ENCODE measurements at regions not wholly inside any gene's neighbourhood (a gene's known extent, or its start where the extent isn't known, plus 50 kb on each side); places are given as distances from the start of the nearest gene placed in this dataset.

DNA sequence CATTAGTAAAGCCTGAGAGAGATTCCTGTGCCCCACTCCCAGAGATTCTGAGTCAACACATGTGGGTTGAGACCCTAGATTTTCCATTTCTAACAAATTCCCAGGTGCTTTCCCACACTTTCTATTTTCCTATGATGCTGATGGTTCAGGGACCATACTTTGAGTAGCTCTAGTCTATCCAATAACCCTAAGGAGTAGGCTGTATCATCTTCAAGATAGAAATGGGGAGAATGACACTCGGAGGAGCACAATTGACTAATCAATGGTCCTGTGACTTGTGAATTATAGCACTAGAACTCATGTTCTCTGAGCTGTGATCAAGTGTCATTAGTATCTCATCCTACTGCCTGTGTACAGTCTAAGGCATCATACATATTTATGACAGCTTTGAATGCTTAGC, 232.9 kb upstream of the B3GALT2 start:
- H3K36me3 ChIP-seq (ENCODE audit: control insufficient read depth, insufficient read depth, low read length), result no peaks in the 10 kb centered on the region
- H3K27me3 ChIP-seq (ENCODE audit: control insufficient read depth, insufficient read depth, low read length), result no peaks in the 10 kb centered on the region
- DNase-seq (ENCODE audit: low read depth) (no peak), FAIRE-seq (no peak)
- H3K4me3 ChIP-seq (ENCODE audit: low read depth, low read length), result no peak overlapping the region
- TF ChIP-seq, protein P1, sequence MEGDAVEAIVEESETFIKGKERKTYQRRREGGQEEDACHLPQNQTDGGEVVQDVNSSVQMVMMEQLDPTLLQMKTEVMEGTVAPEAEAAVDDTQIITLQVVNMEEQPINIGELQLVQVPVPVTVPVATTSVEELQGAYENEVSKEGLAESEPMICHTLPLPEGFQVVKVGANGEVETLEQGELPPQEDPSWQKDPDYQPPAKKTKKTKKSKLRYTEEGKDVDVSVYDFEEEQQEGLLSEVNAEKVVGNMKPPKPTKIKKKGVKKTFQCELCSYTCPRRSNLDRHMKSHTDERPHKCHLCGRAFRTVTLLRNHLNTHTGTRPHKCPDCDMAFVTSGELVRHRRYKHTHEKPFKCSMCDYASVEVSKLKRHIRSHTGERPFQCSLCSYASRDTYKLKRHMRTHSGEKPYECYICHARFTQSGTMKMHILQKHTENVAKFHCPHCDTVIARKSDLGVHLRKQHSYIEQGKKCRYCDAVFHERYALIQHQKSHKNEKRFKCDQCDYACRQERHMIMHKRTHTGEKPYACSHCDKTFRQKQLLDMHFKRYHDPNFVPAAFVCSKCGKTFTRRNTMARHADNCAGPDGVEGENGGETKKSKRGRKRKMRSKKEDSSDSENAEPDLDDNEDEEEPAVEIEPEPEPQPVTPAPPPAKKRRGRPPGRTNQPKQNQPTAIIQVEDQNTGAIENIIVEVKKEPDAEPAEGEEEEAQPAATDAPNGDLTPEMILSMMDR (IDR thresholded peaks at IDR 0.05; ENCODE audit: insufficient read depth, low read length, severe bottlenecking), result no peak

- Histone ChIP-seq H3K36me3 (ENCODE audit: control insufficient read depth, insufficient read depth, low read length) (no peaks in the 10 kb centered on the region), H3K4me3 (ENCODE audit: low read depth, low read length) (no peak overlapping the region), H3K27me3 (ENCODE audit: control insufficient read depth, insufficient read depth, low read length) (no peaks in the 10 kb centered on the region)
- FAIRE-seq (no peak), DNase-seq (ENCODE audit: low read depth) (no peak)
- TF ChIP-seq, protein P1 (IDR thresholded peaks at IDR 0.05; ENCODE audit: insufficient read depth, low read length, severe bottlenecking), result no peak
Measured at GRCh38 chr1:193418745-193419058, 232.3 kb upstream of the B3GALT2 start.

GRCh38 chr1:193417945-193418744, 231.7 kb upstream of the B3GALT2 start:
- no peak overlapping the region for H3K4me3 ChIP-seq (ENCODE audit: low read depth, low read length)
- no peaks in the 10 kb centered on the region for H3K36me3 ChIP-seq (ENCODE audit: control insufficient read depth, insufficient read depth, low read length)
- DNase-seq (ENCODE audit: low read depth), result peak; percentile 39
- no peak for FAIRE-seq
- H3K27me3 ChIP-seq (ENCODE audit: control insufficient read depth, insufficient read depth, low read length), result no peaks in the 10 kb centered on the region
- TF ChIP-seq, protein P1 (IDR thresholded peaks at IDR 0.05; ENCODE audit: insufficient read depth, low read length, severe bottlenecking), result no peak

- TF ChIP-seq, protein P1 (IDR thresholded peaks at IDR 0.05; ENCODE audit: insufficient read depth, low read length, severe bottlenecking), result no peak
- H3K36me3 ChIP-seq (ENCODE audit: control insufficient read depth, insufficient read depth, low read length), result no peaks in the 10 kb centered on the region
- no peaks in the 10 kb centered on the region for H3K27me3 ChIP-seq (ENCODE audit: control insufficient read depth, insufficient read depth, low read length)
- DNase-seq (ENCODE audit: low read depth) (peak; percentile 50), FAIRE-seq (no peak)
- no peak overlapping the region for H3K4me3 ChIP-seq (ENCODE audit: low read depth, low read length)
Measured at GRCh38 chr1:193417403-193417802, 231.0 kb upstream of the B3GALT2 start.

- FAIRE-seq (no peak), DNase-seq (ENCODE audit: low read depth) (no peak)
- Histone ChIP-seq H3K36me3 (ENCODE audit: control insufficient read depth, insufficient read depth, low read length) (no peaks in the 10 kb centered on the region), H3K27me3 (ENCODE audit: control insufficient read depth, insufficient read depth, low read length) (no peaks in the 10 kb centered on the region), H3K4me3 (ENCODE audit: low read depth, low read length) (no peak overlapping the region)
- TF ChIP-seq, protein P1 (IDR thresholded peaks at IDR 0.05; ENCODE audit: insufficient read depth, low read length, severe bottlenecking), result no peak
Measured at GRCh38 chr1:193416226-193417024, 230.0 kb upstream of the B3GALT2 start.

All from bronchial epithelial cell (primary cell).